Mesenchymal stem cell (in vitro differentiated cells and primary cell): ENCODE measurements at regions not wholly inside any gene's neighbourhood (a gene's known extent, or its start where the extent isn't known, plus 50 kb on each side); places are given as distances from the start of the nearest gene placed in this dataset.
"Not testable (repeated sequence)": the region's sequence is repeated elsewhere in the genome, so short reads cannot be mapped to it uniquely, and the experiment has no call there.

Experiments
- DNase-seq: peaks from one replicate; pipeline ENCODE4 v3.0.0-alpha.2; 2013
- H2AFZ ChIP-seq: one replicate; pipeline ENCODE4 v1.6.1; 2013; ENCODE audit warnings: low read depth, mild to moderate bottlenecking, control low read depth, inconsistent platforms, low read length, moderate library complexity
- H2AK5ac ChIP-seq: 2 replicates; pipeline ENCODE4 v1.6.1; 2013; ENCODE audit warnings: low read length, moderate library complexity, mild to moderate bottlenecking, inconsistent platforms; ENCODE audit not compliant: severe bottlenecking
- H2BK120ac ChIP-seq: one replicate; pipeline ENCODE4 v1.6.1; 2013; ENCODE audit warnings: low read depth, mild to moderate bottlenecking, inconsistent platforms, low read length, moderate library complexity
- H2BK12ac ChIP-seq, 2 experiments: one replicate each; pipeline ENCODE4 v1.6.1; 2013; ENCODE audit warnings: inconsistent platforms in 2 of 2, low read length in 2 of 2, mild to moderate bottlenecking in 2 of 2, moderate library complexity in 2 of 2, control low read depth in 1 of 2
- H2BK15ac ChIP-seq: one replicate; pipeline ENCODE4 v1.6.1; 2013; ENCODE audit warnings: mild to moderate bottlenecking, low read depth, inconsistent platforms; ENCODE audit not compliant: poor library complexity, severe bottlenecking
- H2BK5ac ChIP-seq: 2 replicates; pipeline ENCODE4 v1.6.1; 2013; ENCODE audit warnings: low read depth, mild to moderate bottlenecking, low read length, control low read depth, inconsistent platforms; ENCODE audit not compliant: poor library complexity, severe bottlenecking
- H3K14ac ChIP-seq, 2 experiments: one replicate each; pipeline ENCODE4 v1.6.1; 2013; ENCODE audit warnings: inconsistent platforms in 2 of 2, low read length in 2 of 2, control low read depth in 1 of 2, mild to moderate bottlenecking in 1 of 2, moderate library complexity in 1 of 2
- H3K18ac ChIP-seq, 2 experiments: one replicate each; pipeline ENCODE4 v1.6.1; 2013; ENCODE audit warnings: inconsistent platforms in 2 of 2, low read length in 2 of 2, control low read depth in 1 of 2, low read depth in 1 of 2, mild to moderate bottlenecking in 1 of 2
- H3K23ac ChIP-seq, 2 experiments: one replicate each; pipeline ENCODE4 v1.6.1; 2013; ENCODE audit warnings: inconsistent platforms in 2 of 2, low read length in 2 of 2, mild to moderate bottlenecking in 2 of 2, moderate library complexity in 2 of 2, control low read depth in 1 of 2
- H3K27ac ChIP-seq: 2 replicates; pipeline ENCODE4 v1.5.1; 2013; ENCODE audit warnings: mild to moderate bottlenecking, moderate library complexity, low read length, control low read depth, inconsistent platforms; ENCODE audit not compliant: poor library complexity, severe bottlenecking
- H3K27me3 ChIP-seq, 2 experiments: 2 replicates each; pipeline versions ENCODE4 v1.6.1 to v1.7.0; 2013; ENCODE audit warnings: low read length in 2 of 2, mild to moderate bottlenecking in 2 of 2, moderate library complexity in 2 of 2, control low read depth in 1 of 2, inconsistent platforms in 1 of 2; ENCODE audit not compliant: control insufficient read depth in 1 of 2, insufficient read depth in 1 of 2
- H3K36me3 ChIP-seq, 2 experiments: 2 replicates each; pipeline versions ENCODE4 v1.6.1 to v1.7.0; 2013; ENCODE audit warnings: low read length in 2 of 2, control low read depth in 1 of 2, inconsistent platforms in 1 of 2, low read depth in 1 of 2, mild to moderate bottlenecking in 1 of 2; ENCODE audit not compliant: insufficient read depth in 2 of 2, control insufficient read depth in 1 of 2
- H3K4ac ChIP-seq, 2 experiments: one replicate each; pipeline ENCODE4 v1.6.1; 2013; ENCODE audit warnings: inconsistent platforms in 2 of 2, low read length in 2 of 2, mild to moderate bottlenecking in 2 of 2, moderate library complexity in 2 of 2, control low read depth in 1 of 2, low read depth in 1 of 2
- H3K4me1 ChIP-seq: 2 replicates; pipeline ENCODE4 v1.6.1; 2013; ENCODE audit warnings: low read depth, low read length, control low read depth; ENCODE audit not compliant: control insufficient read depth, insufficient read depth
- H3K4me2 ChIP-seq: 2 replicates; pipeline ENCODE4 v1.6.1; 2013; ENCODE audit warnings: low read length, mild to moderate bottlenecking, inconsistent platforms; ENCODE audit not compliant: poor library complexity, severe bottlenecking
- H3K4me3 ChIP-seq, 2 experiments: 2 replicates each; pipeline versions ENCODE4 v1.5.1 to v1.7.0; 2013; ENCODE audit warnings: low read length in 2 of 2, mild to moderate bottlenecking in 2 of 2, control low read depth in 1 of 2, low read depth in 1 of 2; ENCODE audit not compliant: insufficient read depth in 1 of 2
- H3K79me1 ChIP-seq: replicated peaks from 2 replicates; pipeline ENCODE4 v1.6.1; 2013; ENCODE audit warnings: mild to moderate bottlenecking, control low read depth, low read length, inconsistent platforms; ENCODE audit not compliant: poor library complexity, severe bottlenecking
- H3K9ac ChIP-seq: 2 replicates; pipeline ENCODE4 v1.7.0; 2013; ENCODE audit warnings: mild to moderate bottlenecking, low read length, moderate library complexity
- H3K9me3 ChIP-seq: 2 replicates; pipeline ENCODE4 v1.7.0; 2013; ENCODE audit warnings: mild to moderate bottlenecking, low read length; ENCODE audit not compliant: control insufficient read depth
- H4K8ac ChIP-seq: one replicate; pipeline ENCODE4 v1.6.1; 2013; ENCODE audit warnings: inconsistent platforms, mild to moderate bottlenecking, low read length, moderate library complexity
- H4K91ac ChIP-seq: one replicate; pipeline ENCODE4 v1.6.1; 2013; ENCODE audit warnings: mild to moderate bottlenecking, low read length, inconsistent platforms
- WGBS: methylation state at CpG from one replicate; pipeline ENCODE4 v1.1.7; 2013; ENCODE audit warnings: mixed read lengths; 5-methylcytosine and 5-hydroxymethylcytosine counted together

- H3K9me3 ChIP-seq, H3K18ac ChIP-seq, H3K36me3 ChIP-seq, H2BK15ac ChIP-seq, H3K79me1 ChIP-seq, H4K8ac ChIP-seq, H3K4ac ChIP-seq, H3K14ac ChIP-seq, H3K4me3 ChIP-seq, H2AFZ ChIP-seq, H2BK5ac ChIP-seq, H4K91ac ChIP-seq, H3K9ac ChIP-seq, H2AK5ac ChIP-seq, H3K27ac ChIP-seq, H3K4me2 ChIP-seq, H3K4me1 ChIP-seq, H2BK12ac ChIP-seq, DNase-seq, H2BK120ac ChIP-seq, H3K23ac ChIP-seq: not testable (repeated sequence)
- peaks cover 0 to 19% of the 10 kb centered on the region in 2 experiments for H3K27me3 ChIP-seq
- 100% methylated on average over 2 of the region's 3 CpGs for WGBS
Observed at GRCh38 chr10:44252631-44253030, 132.3 kb downstream of the CXCL12 start.

GRCh38 chr10:44249933-44250332 lies 135.0 kb downstream of the CXCL12 start:
- H4K91ac ChIP-seq, H3K14ac ChIP-seq, H3K36me3 ChIP-seq, H3K4me1 ChIP-seq, H3K9me3 ChIP-seq, H3K4me3 ChIP-seq, H3K4me2 ChIP-seq, H2BK12ac ChIP-seq, H3K27ac ChIP-seq, H3K23ac ChIP-seq, H3K79me1 ChIP-seq, DNase-seq, H2AFZ ChIP-seq, H4K8ac ChIP-seq, H2BK15ac ChIP-seq, H2AK5ac ChIP-seq, H3K4ac ChIP-seq, H3K18ac ChIP-seq, H3K9ac ChIP-seq, H2BK5ac ChIP-seq, H2BK120ac ChIP-seq: not testable (repeated sequence)
- H3K27me3 ChIP-seq = peaks cover 0 to 19% of the 10 kb centered on the region in 2 experiments
- 92% methylated on average over 7 of the region's 7 CpGs for WGBS

GRCh38 chr10:44249490-44249889 lies 135.4 kb downstream of the CXCL12 start:
- H3K79me1 ChIP-seq = no peaks in the 10 kb centered on the region
- H3K23ac ChIP-seq = no peak overlapping the region
- H3K27me3 ChIP-seq = peaks cover 0 to 19% of the 10 kb centered on the region in 2 experiments
- H2AFZ ChIP-seq = no peak overlapping the region
- peaks cover 2% of the 10 kb centered on the region for H3K4me1 ChIP-seq
- no peak overlapping the region for H2BK5ac ChIP-seq
- H3K18ac ChIP-seq = no peak overlapping the region
- H2AK5ac ChIP-seq = no peak overlapping the region
- H3K14ac ChIP-seq = no peak overlapping the region
- H2BK12ac ChIP-seq = no peak overlapping the region
- WGBS = 67% methylated on average over 9 of the region's 11 CpGs
- no peak overlapping the region for H4K91ac ChIP-seq
- DNase-seq = no peak
- no peak overlapping the region for H2BK15ac ChIP-seq
- H3K36me3 ChIP-seq = no peaks in the 10 kb centered on the region
- no peak overlapping the region for H4K8ac ChIP-seq
- no peak overlapping the region for H3K4me3 ChIP-seq
- no peak overlapping the region for H3K4ac ChIP-seq
- H3K9ac ChIP-seq = no peak overlapping the region
- no peak overlapping the region for H2BK120ac ChIP-seq
- no peak overlapping the region for H3K27ac ChIP-seq
- H3K9me3 ChIP-seq = peaks cover 3% of the 10 kb centered on the region
- H3K4me2 ChIP-seq = no peak overlapping the region

- DNase-seq, H2BK12ac ChIP-seq, H3K4me3 ChIP-seq, H2BK120ac ChIP-seq, H4K8ac ChIP-seq, H2BK5ac ChIP-seq, H3K27ac ChIP-seq, H2AK5ac ChIP-seq, H4K91ac ChIP-seq, H2AFZ ChIP-seq, H3K9me3 ChIP-seq, H3K4me2 ChIP-seq, H3K9ac ChIP-seq, H3K18ac ChIP-seq, H3K14ac ChIP-seq, H3K79me1 ChIP-seq, H3K36me3 ChIP-seq, H3K23ac ChIP-seq, H3K4ac ChIP-seq, H3K4me1 ChIP-seq, H2BK15ac ChIP-seq: not testable (repeated sequence)
- H3K27me3 ChIP-seq = peaks cover 4 to 31% of the 10 kb centered on the region in 2 experiments
Observed at GRCh38 chr10:44246700-44247099, 138.2 kb downstream of the CXCL12 start.
